ENCODE measurements at regions not wholly inside any gene's neighbourhood (a gene's known extent, or its start where the extent isn't known, plus 50 kb on each side); places are given as distances from the start of the nearest gene placed in this dataset.
A peak's percentile ranks its signal among the peaks of the same experiment; 100 is the strongest.

- DNase-seq (ENCODE audit: low read depth) = no peak
Observed at GRCh38 chr15:47326410-47327333, 390.6 kb upstream of the SEMA6D start.

- peak; percentile 82 for DNase-seq (ENCODE audit: low read depth)
Observed at GRCh38 chr15:47331829-47332393, 385.4 kb upstream of the SEMA6D start.

- peak; percentile 92 for DNase-seq (ENCODE audit: low read depth)
Observed at GRCh38 chr15:47332481-47332880, 384.8 kb upstream of the SEMA6D start.

- DNase-seq (ENCODE audit: low read depth) = peak; percentile 61
Observed at GRCh38 chr15:47333734-47334133, 383.6 kb upstream of the SEMA6D start.

- no peak for DNase-seq (ENCODE audit: low read depth)
Observed at GRCh38 chr15:47334805-47335535, 382.3 kb upstream of the SEMA6D start.

GRCh38 chr15:47337106-47337505 lies 380.2 kb upstream of the SEMA6D start:
- DNase-seq (ENCODE audit: low read depth) = no peak

- DNase-seq (ENCODE audit: low read depth) = no peak
Observed at GRCh38 chr15:47337836-47338235, 379.5 kb upstream of the SEMA6D start.

GRCh38 chr15:47338771-47339170 lies 378.5 kb upstream of the SEMA6D start:
- no peak for DNase-seq (ENCODE audit: low read depth)

- DNase-seq (ENCODE audit: low read depth) = peak; percentile 72
Observed at GRCh38 chr15:47339800-47340570, 377.3 kb upstream of the SEMA6D start.

GRCh38 chr15:47340571-47340920 lies 376.8 kb upstream of the SEMA6D start:
- DNase-seq (ENCODE audit: low read depth) = no peak

GRCh38 chr15:47349179-47349578 lies 368.1 kb upstream of the SEMA6D start:
- DNase-seq (ENCODE audit: low read depth) = no peak

GRCh38 chr15:47351501-47351900 lies 365.8 kb upstream of the SEMA6D start:
- no peak for DNase-seq (ENCODE audit: low read depth)

- DNase-seq (ENCODE audit: low read depth) = no peak
Observed at GRCh38 chr15:47352217-47352616, 365.1 kb upstream of the SEMA6D start.

- no peak for DNase-seq (ENCODE audit: low read depth)
Observed at GRCh38 chr15:47355759-47356158, 361.5 kb upstream of the SEMA6D start.

GRCh38 chr15:47356297-47356696 lies 361.0 kb upstream of the SEMA6D start:
- no peak for DNase-seq (ENCODE audit: low read depth)

- no peak for DNase-seq (ENCODE audit: low read depth)
Observed at GRCh38 chr15:47358876-47359275, 358.4 kb upstream of the SEMA6D start.

- no peak for DNase-seq (ENCODE audit: low read depth)
Observed at GRCh38 chr15:47360305-47360704, 357.0 kb upstream of the SEMA6D start.

- DNase-seq (ENCODE audit: low read depth) = no peak
Observed at GRCh38 chr15:47362118-47362905, 355.0 kb upstream of the SEMA6D start.

- DNase-seq (ENCODE audit: low read depth) = no peak
Observed at GRCh38 chr15:47363653-47364052, 353.7 kb upstream of the SEMA6D start.

GRCh38 chr15:47364230-47365141 lies 352.8 kb upstream of the SEMA6D start:
- peak; percentile 78 for DNase-seq (ENCODE audit: low read depth)

All from amniotic epithelial cell (primary cell).